GM21717 (cell line): ENCODE measurements at regions not wholly inside any gene's neighbourhood (a gene's known extent, or its start where the extent isn't known, plus 50 kb on each side); places are given as distances from the start of the nearest gene placed in this dataset.
A peak's percentile ranks its signal among the peaks of the same experiment; 100 is the strongest.

Experiments used
- ATAC-seq: cut with Tn5 transposase; IDR thresholded peaks from one replicate; pipeline ENCODE4 v1.9.1; 2021; ENCODE audit warnings: mild to moderate bottlenecking, moderate library complexity; ENCODE audit not compliant: unreplicated experiment

GRCh38 chr6:132868057-132868456 lies 53.7 kb downstream of the RPS12 start:
- no peak for ATAC-seq

GRCh38 chr6:132872923-132873322 lies 58.6 kb downstream of the RPS12 start:
- peak; percentile 100 for ATAC-seq

GRCh38 chr6:132877003-132877402 lies 62.6 kb downstream of the RPS12 start:
- ATAC-seq = no peak

DNA sequence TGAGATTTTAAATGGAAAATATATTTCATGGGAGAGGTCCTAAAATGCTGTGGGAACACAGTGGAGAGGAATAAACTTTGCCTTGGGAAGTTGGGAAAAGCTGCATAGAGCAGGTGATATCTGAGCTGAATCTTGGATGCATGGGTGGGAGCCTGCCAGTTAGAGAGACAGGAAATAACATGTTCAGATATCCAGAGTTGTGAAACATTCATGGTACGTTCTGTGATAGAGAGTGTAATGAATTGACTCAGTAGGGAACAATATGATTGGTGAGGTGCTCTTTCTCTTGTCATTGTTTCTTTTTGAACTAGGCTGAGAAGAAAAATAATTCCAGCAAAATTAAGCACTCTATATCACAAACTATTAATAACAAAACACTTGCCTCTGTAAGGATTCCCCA lies 72.8 kb downstream of the RPS12 start:
- no peak for ATAC-seq

DNA sequence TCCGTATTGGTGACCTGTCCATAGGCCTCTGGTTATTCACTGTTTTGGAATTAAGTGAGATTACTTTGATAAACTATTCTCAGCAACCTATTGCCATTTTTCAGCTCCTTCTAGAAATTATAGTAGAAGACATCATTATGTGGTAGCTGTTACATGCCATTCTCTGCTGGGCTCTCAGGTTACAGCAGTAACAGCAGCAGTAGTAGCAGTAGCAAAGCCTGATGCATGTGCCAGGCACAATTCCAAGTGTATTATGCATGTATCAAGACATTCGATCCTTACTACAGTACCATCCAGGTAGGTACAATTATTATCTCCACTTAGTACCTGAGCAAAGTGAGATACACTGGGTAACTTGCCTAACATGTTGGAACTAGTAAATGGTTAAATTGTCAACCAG lies 74.3 kb downstream of the RPS12 start:
- no peak for ATAC-seq

GRCh38 chr6:132892929-132893771 lies 78.8 kb downstream of the RPS12 start:
- no peak for ATAC-seq

DNA sequence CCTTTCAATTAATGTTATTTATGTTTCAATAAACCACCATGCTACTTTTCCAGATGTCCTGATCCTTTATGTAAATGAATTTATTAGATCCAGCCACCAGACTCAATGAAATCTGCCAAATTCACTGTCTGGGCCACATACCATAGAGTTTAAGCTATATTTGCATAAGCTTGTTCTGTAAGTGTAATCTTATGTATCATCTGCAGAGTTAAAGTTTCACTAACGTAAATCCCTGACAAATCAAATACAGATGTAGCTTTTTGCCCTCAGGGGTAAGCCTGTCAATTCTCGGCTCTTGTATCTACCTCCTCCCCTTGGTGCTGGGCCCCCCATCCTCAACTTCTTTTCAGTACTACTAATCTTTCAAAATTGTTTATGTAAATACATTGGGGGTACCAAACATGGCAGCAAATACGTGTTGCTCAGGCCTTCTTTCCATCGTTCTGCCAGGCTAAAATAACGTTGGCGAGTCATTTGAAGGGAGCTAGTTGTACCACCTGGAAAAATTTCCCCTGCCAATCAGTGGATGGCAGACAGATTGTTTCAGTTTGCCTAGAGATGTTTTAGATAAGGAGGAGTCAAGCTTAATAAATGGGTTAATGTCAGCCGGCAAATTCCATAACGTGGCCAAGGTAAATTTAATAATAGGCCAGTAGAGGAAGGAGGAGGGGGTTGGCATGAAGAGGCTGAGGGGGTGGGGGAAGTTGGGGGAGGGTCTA lies 79.6 kb downstream of the RPS12 start:
- ATAC-seq = no peak

GRCh38 chr6:132898376-132898775 lies 84.0 kb downstream of the RPS12 start:
- no peak for ATAC-seq

DNA sequence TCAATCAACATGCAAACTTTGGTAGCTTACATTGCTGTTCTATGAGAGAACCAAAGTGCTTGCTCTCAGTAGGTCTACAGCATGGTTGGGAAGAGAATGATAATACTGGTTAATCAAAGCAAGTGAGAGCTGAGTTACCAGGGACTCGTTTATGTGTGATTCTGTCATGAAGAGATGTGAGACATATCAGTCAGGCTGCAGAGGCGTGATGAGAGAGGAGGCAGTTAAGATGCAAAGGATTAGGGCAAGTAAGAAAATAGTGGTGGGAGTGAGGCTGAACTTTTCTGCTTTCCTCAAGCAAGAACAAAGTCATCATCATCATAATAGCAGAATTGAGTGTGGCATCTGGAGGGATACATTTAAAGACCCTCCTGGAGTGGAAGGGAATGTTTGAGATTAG lies 86.5 kb downstream of the RPS12 start:
- no peak for ATAC-seq

GRCh38 chr6:132902901-132903300 lies 88.5 kb downstream of the RPS12 start:
- no peak for ATAC-seq

DNA sequence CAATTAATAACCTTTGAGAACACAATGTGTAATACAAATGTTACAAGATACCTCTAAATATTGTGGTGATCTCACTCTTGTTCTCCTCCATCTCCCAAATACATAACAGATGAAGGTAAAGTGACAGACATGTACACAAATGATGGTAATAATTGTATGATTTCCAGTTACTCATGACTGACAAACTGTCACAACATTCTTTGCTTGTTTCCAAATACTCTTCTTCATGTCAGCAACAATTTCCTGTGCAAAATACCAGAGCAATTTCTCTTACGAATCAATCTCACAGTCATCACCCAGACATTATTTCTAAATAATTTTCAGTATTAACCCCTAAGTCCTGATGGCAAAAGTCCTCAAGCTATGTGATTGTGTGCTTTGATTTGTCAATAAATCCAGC lies 92.9 kb downstream of the RPS12 start:
- no peak for ATAC-seq

DNA sequence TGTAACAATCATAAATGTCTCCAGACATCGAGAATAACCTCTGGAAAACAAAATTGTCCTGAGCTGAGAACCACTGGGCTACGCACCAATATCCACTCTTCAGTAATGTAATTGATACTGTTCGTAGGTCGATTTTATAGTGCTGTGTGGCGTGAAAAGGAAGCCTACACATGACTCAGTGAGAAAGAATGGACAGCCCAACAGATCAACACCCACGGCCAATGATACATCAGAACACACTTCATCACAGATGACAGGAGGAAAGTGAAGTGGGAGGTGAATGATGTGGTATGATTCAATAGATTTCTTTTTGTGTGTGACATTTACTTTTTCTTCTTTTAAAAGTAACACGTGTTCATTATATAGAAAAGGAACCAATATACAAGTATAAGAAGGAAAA lies 93.5 kb downstream of the RPS12 start:
- no peak for ATAC-seq

DNA sequence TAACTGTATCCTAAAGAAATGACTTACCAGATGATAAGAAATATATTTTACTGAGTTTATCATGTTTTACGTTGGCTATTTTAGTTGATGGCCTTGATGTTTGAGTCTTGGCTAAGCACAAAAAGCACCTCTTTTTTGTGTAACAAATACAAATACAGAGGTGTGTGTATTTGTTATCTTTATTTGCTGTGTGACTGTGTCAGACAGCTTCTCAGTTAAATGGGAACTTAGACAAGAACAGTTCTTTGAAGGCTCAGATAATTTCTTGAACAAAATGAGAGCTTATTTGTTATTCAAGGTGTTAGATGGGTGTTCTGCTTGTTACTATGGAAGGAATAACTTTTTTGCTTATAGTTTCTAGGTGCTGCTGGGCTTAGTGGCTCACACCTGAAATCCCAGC lies 95.4 kb downstream of the RPS12 start:
- no peak for ATAC-seq

DNA sequence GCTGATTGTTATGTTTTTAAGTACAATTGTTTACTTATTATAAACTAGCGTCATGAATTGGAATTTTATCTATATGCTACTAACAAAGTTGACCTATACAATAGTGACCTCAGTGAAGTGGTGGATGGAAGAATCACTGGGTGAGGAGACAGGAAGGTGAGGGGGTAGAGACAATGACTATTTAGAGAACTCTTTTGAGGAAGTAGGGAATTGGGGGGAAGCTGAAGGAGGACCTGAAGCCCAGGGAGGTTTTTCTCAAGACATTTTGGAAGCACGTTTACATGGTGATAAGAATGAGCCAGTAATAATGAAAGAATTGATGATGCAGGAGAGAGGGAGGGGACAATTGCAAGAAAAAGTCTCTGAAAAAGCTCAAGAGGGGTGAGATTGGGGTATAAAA lies 96.4 kb downstream of the RPS12 start:
- no peak for ATAC-seq

- ATAC-seq = no peak
Observed at GRCh38 chr6:132919045-132919860, 104.9 kb downstream of the RPS12 start.

DNA sequence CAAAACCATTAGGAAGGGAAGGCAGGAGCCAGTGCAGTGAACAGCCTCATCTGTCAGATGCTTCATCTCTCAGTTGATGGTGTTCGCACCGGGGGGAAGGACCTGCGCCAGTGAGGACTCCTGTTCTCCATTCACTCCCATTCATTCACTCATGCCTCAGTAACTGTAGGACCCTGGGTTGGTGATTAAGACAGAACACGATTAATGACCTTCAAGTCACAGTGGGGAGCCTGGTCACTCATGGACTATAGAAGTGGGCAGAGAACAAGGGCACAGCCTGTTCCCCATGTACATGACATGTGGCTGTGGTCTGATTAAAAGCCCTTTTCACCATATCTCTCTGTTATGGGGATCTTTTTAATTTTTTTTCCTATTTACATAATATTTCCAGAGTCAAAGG lies 113.3 kb downstream of the RPS12 start:
- no peak for ATAC-seq

GRCh38 chr6:132929141-132929540 lies 114.8 kb downstream of the RPS12 start:
- no peak for ATAC-seq

GRCh38 chr6:132931313-132931712 lies 116.9 kb downstream of the RPS12 start:
- ATAC-seq = no peak

GRCh38 chr6:132931936-132932514 lies 117.7 kb downstream of the RPS12 start:
- no peak for ATAC-seq

DNA sequence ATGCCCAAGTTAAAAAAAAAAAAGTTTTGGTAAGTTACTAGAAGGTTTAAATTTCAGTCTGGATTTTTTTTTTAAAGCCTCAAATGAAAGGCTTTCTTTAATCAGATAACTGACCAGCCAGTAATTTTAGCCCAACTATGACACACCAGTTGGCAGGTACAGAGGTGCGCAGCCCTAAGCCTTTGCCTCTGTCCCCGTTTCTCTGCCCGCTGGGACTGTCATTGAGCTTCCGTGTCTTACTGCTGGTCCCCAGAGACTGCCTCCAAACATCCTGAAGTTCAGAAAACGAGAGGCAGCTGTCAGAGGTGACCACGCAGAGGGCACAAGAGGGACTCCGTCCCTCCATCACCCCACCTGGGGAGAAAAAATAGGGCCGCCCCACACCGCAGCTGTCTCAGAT lies 118.2 kb downstream of the RPS12 start:
- no peak for ATAC-seq

DNA sequence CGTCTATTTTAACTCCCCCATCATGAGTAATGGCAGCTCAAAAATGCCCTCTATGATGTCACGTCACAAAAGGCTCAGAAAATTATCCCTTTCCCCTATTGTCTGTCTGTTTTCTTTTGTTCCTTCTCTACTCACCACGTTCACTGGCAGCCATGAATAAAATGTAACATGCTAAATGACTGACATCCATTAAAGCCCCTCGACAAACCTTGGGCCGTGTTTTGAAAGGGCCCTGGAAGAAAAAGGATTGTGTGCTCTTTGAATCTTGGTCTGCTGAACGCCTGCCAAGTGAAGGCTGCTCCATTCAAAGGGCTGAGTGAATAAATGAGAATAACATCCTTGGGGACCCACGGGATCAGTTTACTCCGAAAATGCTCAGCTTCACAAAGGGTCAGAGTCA lies 118.7 kb downstream of the RPS12 start:
- no peak for ATAC-seq
